CD14-positive monocyte (primary cell): ENCODE measurements at regions not wholly inside any gene's neighbourhood (a gene's known extent, or its start where the extent isn't known, plus 50 kb on each side); places are given as distances from the start of the nearest gene placed in this dataset.

ENCODE experiments used
- DNase-seq, 3 donors: peaks; one replicate each; pipeline ENCODE4 v3.0.0-alpha.2; 2011 to 2022
- H2AFZ ChIP-seq: 2 replicates; pipeline ENCODE4 v1.6.0; 2012; ENCODE audit warnings: mild to moderate bottlenecking, low read depth, low read length, inconsistent platforms; ENCODE audit not compliant: insufficient read depth, poor library complexity, severe bottlenecking
- H3K27ac ChIP-seq, 2 donors: 1 replicate in 1 of 2; 2 replicates in 1 of 2; pipeline ENCODE4 v1.5.1; 2012 to 2013; ENCODE audit warnings: low read length in 2 of 2, control low read depth in 1 of 2, inconsistent platforms in 1 of 2, low read depth in 1 of 2, mild to moderate bottlenecking in 1 of 2
- H3K27me3 ChIP-seq, 2 donors: one replicate each; pipeline versions ENCODE4 v1.6.0 to v1.6.1; 2011 to 2013; ENCODE audit warnings: low read length in 2 of 2; ENCODE audit not compliant: control insufficient read depth in 2 of 2, insufficient read depth in 2 of 2
- H3K36me3 ChIP-seq, 2 donors: replicated peaks in 1 of 2; 1 replicate in 1 of 2; 2 replicates in 1 of 2; pipeline versions ENCODE4 v1.5.1 to v1.6.1; 2012 to 2013; ENCODE audit warnings: low read length in 2 of 2, control low read depth in 1 of 2, inconsistent platforms in 1 of 2, mild to moderate bottlenecking in 1 of 2; ENCODE audit not compliant: insufficient read depth in 2 of 2, control insufficient read depth in 1 of 2
- H3K4me1 ChIP-seq, 2 donors: 1 replicate in 1 of 2; 2 replicates in 1 of 2; pipeline versions ENCODE4 v1.5.1 to v1.6.1; 2012 to 2013; ENCODE audit warnings: low read length in 2 of 2, control low read depth in 1 of 2, inconsistent platforms in 1 of 2, mild to moderate bottlenecking in 1 of 2, moderate library complexity in 1 of 2; ENCODE audit not compliant: insufficient read depth in 2 of 2, control insufficient read depth in 1 of 2
- H3K4me2 ChIP-seq: replicated peaks from 2 replicates; pipeline ENCODE3; 2012; ENCODE audit warnings: low read length, moderate library complexity, mild to moderate bottlenecking; ENCODE audit not compliant: poor library complexity, severe bottlenecking; ENCODE audit errors: extremely low read depth
- H3K4me3 ChIP-seq, 3 experiments: fragments of 200-600 bp in 1 of 3; sonication (generic) in 1 of 3; replicated peaks in 1 of 3; 1 replicate in 2 of 3; 2 replicates in 1 of 3; pipeline ENCODE4 v1.5.1; 2011 to 2013; ENCODE audit warnings: low read length in 3 of 3, mild to moderate bottlenecking in 3 of 3, control low read depth in 2 of 3, low read depth in 2 of 3, inconsistent platforms in 1 of 3, moderate library complexity in 1 of 3
- H3K79me2 ChIP-seq: 2 replicates; pipeline ENCODE4 v1.6.0; 2012; ENCODE audit warnings: mild to moderate bottlenecking, control low read depth, inconsistent platforms, low read length, moderate library complexity; ENCODE audit not compliant: insufficient read depth
- H3K9ac ChIP-seq: 2 replicates; pipeline ENCODE4 v1.6.0; 2017; ENCODE audit warnings: low read length, mild to moderate bottlenecking; ENCODE audit not compliant: insufficient read depth, poor library complexity, severe bottlenecking
- H3K9me3 ChIP-seq, 2 donors: replicated peaks in 1 of 2; 1 replicate in 1 of 2; 2 replicates in 1 of 2; pipeline versions ENCODE4 v1.5.1 to v1.6.1; 2012 to 2013; ENCODE audit warnings: low read length in 2 of 2, control low read depth in 1 of 2; ENCODE audit not compliant: control insufficient read depth in 1 of 2, insufficient read depth in 1 of 2
- H4K20me1 ChIP-seq: 2 replicates; pipeline ENCODE4 v1.6.0; 2012; ENCODE audit warnings: mild to moderate bottlenecking, low read length, control low read depth, moderate library complexity; ENCODE audit not compliant: insufficient read depth
- H3K27ac Mint-ChIP-seq, 7 donors: one replicate each; pipeline ENCODE4 v1.8.0; 2020; ENCODE audit warnings: mild to moderate bottlenecking in 7 of 7, mixed read lengths in 7 of 7, moderate library complexity in 6 of 7, inconsistent platforms in 2 of 7
- H3K27me3 Mint-ChIP-seq, 3 donors: one replicate each; pipeline ENCODE4 v1.8.0; 2021 to 2022; ENCODE audit warnings: low read depth in 3 of 3, mild to moderate bottlenecking in 3 of 3, mixed read lengths in 3 of 3, moderate library complexity in 3 of 3, inconsistent platforms in 1 of 3
- H3K36me3 Mint-ChIP-seq, 2 donors: one replicate each; pipeline ENCODE4 v1.8.0; 2020; ENCODE audit warnings: mixed read lengths in 2 of 2, inconsistent platforms in 1 of 2, mild to moderate bottlenecking in 1 of 2
- H3K4me1 Mint-ChIP-seq: one replicate; pipeline ENCODE4 v1.8.0; 2020; ENCODE audit warnings: mild to moderate bottlenecking, mixed read lengths
- H3K4me3 Mint-ChIP-seq, 2 donors: one replicate each; pipeline ENCODE4 v1.8.0; 2020; ENCODE audit warnings: mild to moderate bottlenecking in 2 of 2, mixed read lengths in 2 of 2, moderate library complexity in 1 of 2
- H3K9me3 Mint-ChIP-seq, 7 donors: one replicate each; pipeline ENCODE4 v1.8.0; 2020 to 2022; ENCODE audit warnings: mixed read lengths in 7 of 7, mild to moderate bottlenecking in 6 of 7, moderate library complexity in 6 of 7, inconsistent platforms in 2 of 7
- CTCF ChIP-seq: fragments of 200-600 bp; IDR thresholded peaks from one replicate; pipeline ENCODE4 v1.8.0; 2022; ENCODE audit warnings: antibody characterized with exemption, mild to moderate bottlenecking
- WGBS: methylation state at CpG from one replicate; pipeline ENCODE4 v1.1.5; 2013; ENCODE audit warnings: missing lambda C conversion rate; ENCODE audit not compliant: insufficient coverage; 5-methylcytosine and 5-hydroxymethylcytosine counted together
- intact Hi-C, 2 donors: fragments of 100-400 bp; cut with micrococcal nuclease; formaldehyde crosslinking; loops; one replicate each; pipeline versions ENCODE4 v1.15.0 to v1.15.1; 2023

GRCh38 chr4:13865871-13866669 is 238.5 kb upstream of the BOD1L1 start:
- H3K27ac Mint-ChIP-seq = no peak overlapping the region
- no peaks in the 10 kb centered on the region for H3K36me3 Mint-ChIP-seq
- H3K27me3 ChIP-seq = no peaks in the 10 kb centered on the region
- no peaks in the 10 kb centered on the region for H3K27me3 Mint-ChIP-seq
- H2AFZ ChIP-seq = no peak overlapping the region
- H3K4me1 Mint-ChIP-seq = no peaks in the 10 kb centered on the region
- H3K9ac ChIP-seq = no peak overlapping the region
- H3K36me3 ChIP-seq = no peaks in the 10 kb centered on the region
- peaks cover 0 to 7% of the 10 kb centered on the region in 2 donors for H3K9me3 ChIP-seq
- H3K4me3 Mint-ChIP-seq = no peak overlapping the region
- no peaks in the 10 kb centered on the region for H3K4me1 ChIP-seq
- no peaks in the 10 kb centered on the region for H4K20me1 ChIP-seq
- H3K4me2 ChIP-seq = no peak overlapping the region
- TF ChIP-seq CTCF = no peak
- DNase-seq = no peak
- no peak overlapping the region for H3K4me3 ChIP-seq
- no peak overlapping the region for H3K27ac ChIP-seq
- H3K9me3 Mint-ChIP-seq = peaks cover 3 to 12% (median 8%) of the 10 kb centered on the region in 7 donors
- 85% methylated on average over 2 of the region's 7 CpGs for WGBS
- intact Hi-C loops = no loop called here
- no peaks in the 10 kb centered on the region for H3K79me2 ChIP-seq

GRCh38 chr4:13866881-13867280 is 239.4 kb upstream of the BOD1L1 start:
- Mint-ChIP-seq H3K27me3 (no peaks in the 10 kb centered on the region), H3K36me3 (no peaks in the 10 kb centered on the region), H3K27ac (no peak overlapping the region), H3K9me3 (peaks cover 3 to 12% (median 8%) of the 10 kb centered on the region in 7 donors), H3K4me3 (no peak overlapping the region), H3K4me1 (no peaks in the 10 kb centered on the region)
- Histone ChIP-seq H3K4me1 (no peaks in the 10 kb centered on the region), H4K20me1 (no peaks in the 10 kb centered on the region), H3K4me2 (no peak overlapping the region), H3K4me3 (no peak overlapping the region), H3K9ac (no peak overlapping the region), H3K79me2 (no peaks in the 10 kb centered on the region), H3K27ac (no peak overlapping the region), H3K36me3 (no peaks in the 10 kb centered on the region), H3K27me3 (no peaks in the 10 kb centered on the region), H2AFZ (no peak overlapping the region), H3K9me3 (peaks cover 0 to 7% of the 10 kb centered on the region in 2 donors)
- no peak for DNase-seq
- no peak for TF ChIP-seq CTCF
- whole genome bisulfite sequencing = no CpG with 5 or more reads among the region's 1 CpG
- intact Hi-C loops = no loop called here
